ENCODE measurements at regions not wholly inside any gene's neighbourhood (a gene's known extent, or its start where the extent isn't known, plus 50 kb on each side); places are given as distances from the start of the nearest gene placed in this dataset.

GRCh38 chr2:7109533-7109885, 192.3 kb downstream of the RNF144A start:
- TF ChIP-seq CTCF (IDR thresholded peaks at IDR 0.05) (no peak), POLR2A (IDR thresholded peaks at IDR 0.05) (no peak)
